ENCODE measurements at regions not wholly inside any gene's neighbourhood (a gene's known extent, or its start where the extent isn't known, plus 50 kb on each side); places are given as distances from the start of the nearest gene placed in this dataset.

DNA sequence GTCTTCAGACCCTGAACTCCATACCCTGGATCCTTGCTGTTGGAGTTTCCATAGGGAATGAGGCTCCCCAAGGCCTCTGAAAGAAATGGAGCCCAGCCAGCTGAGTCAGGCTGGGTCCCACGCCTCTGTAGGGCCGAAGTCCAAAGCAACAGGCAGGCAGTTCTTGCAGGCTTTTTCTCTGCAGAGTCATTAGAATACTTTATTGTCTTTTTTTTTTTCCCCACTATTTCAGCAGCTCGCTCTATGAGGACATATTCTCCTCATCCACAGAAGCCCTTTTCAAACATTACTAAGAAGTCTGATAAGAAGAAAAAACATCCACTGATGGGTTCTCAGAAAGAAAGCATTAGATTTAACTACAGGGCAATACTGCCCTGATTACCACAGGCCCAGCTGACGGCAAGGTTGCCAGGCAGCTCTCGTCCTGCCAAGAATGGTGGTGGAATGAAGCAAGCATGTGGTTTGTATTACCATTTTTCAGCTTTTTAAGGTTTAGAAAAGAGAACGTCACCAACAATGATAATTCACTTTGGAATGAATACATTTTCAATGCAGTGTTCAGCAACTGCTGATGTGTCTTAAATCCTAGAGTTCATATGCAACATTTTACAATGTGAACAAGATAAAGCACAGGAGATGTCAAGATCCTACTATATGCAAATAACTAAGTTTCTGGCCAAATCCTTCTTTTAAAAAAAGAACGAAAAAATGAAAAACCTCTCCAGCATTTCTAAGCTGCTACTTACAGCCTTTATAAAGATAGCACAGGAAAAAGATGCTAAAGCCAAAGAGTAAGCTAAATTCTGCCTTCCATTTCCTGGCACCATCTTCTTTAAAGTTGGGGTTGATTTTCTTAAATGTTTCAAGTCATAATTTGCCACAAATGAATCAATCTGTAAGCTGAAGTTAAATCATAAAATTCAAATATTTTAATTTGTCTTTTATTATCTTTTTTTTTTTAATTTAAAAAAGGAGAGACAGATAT, 223.6 kb upstream of the CITED2 start (continued):
- TF ChIP-seq, protein P1, sequence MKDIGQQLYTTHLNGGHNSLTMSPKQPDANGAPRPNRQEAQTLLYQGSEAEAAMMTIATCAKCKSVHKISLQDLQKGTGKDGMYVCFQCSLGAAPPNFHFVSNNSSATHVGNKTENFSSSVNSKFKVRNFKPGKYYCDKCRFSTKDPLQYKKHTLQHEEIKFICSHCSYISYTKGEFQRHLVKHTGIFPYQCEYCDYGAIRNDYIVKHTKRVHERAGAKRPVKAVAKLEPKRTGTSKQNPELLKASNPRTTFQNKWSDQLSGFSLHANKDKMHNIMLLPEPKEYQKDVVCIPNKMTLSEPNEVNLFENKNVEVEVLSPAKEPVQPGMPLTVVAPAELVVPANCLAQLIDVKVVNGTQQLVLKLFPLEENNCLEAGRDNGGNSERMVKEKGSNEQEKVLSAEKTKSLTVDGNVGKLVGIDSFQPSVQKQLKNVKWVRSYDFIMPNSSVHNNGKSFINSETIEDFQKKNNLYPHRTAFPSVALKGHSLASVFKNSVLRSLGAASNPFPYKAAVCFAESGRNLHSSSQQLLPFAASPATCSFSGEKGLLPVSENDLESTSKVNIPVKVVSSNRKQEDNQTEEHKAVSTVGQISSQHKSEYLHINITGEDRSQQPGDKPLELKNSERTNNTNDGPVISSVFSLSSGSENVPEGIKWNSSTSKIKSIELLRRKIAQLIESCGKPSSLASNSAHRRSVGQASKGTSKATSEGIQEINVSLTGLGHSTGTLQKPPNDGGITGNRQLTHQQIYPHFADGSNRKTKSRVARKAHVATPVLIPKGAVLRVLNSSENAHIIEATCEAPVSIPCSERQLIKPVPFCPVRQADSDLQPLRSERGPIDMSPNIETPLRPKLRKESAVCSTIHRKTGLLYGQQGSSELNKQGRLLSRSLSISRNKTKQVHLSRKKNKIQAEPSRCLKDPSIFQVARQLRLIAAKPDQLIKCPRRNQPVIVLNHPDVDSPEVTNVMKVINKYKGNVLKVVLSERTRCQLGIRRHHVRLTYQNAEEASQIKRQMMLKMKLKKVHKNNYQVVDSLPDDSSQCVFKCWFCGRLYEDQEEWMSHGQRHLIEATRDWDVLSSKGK (CRISPR knock-in tag; IDR thresholded peaks at IDR 0.05): no peak
- no peak for TF ChIP-seq TAF15 (IDR thresholded peaks at IDR 0.05; ENCODE audit: low read depth, low read length)
- TF ChIP-seq TAF7 (tag; IDR thresholded peaks at IDR 0.05): no peak
- no peak for TF ChIP-seq PTBP1 (IDR thresholded peaks at IDR 0.05; ENCODE audit: low read depth, low read length)
- TF ChIP-seq NONO (IDR thresholded peaks at IDR 0.05; ENCODE audit: low read depth in 2 of 2, low read length in 1 of 2): no peak
- no peak for TF ChIP-seq RNF2 (IDR thresholded peaks at IDR 0.05)
- no peak for TF ChIP-seq SMARCB1 (IDR thresholded peaks at IDR 0.05; ENCODE audit: insufficient read length, low read depth)

Measured in K562 (cell line).